ENCODE measurements at regions not wholly inside any gene's neighbourhood (a gene's known extent, or its start where the extent isn't known, plus 50 kb on each side); places are given as distances from the start of the nearest gene placed in this dataset.

DNA sequence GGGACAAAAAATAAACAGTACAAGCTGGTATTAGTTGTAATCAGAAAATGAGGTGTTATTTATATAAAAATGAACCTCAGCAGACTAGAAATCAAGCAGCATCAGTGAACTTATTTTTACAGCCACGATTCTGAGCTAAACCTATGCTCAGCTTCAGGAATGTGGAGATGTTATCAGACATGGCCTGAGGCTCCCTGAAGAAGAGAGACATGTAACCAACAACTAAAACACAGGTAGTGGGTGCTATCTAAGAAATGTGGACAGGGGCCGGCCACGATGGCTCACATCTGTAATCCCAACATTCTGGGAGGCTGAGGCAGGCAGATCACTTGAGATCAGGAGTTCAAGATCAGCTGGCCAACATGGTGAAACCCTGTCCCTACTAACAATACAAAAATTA, 534.3 kb downstream of the VRK1 start:
- TF ChIP-seq, protein P1, sequence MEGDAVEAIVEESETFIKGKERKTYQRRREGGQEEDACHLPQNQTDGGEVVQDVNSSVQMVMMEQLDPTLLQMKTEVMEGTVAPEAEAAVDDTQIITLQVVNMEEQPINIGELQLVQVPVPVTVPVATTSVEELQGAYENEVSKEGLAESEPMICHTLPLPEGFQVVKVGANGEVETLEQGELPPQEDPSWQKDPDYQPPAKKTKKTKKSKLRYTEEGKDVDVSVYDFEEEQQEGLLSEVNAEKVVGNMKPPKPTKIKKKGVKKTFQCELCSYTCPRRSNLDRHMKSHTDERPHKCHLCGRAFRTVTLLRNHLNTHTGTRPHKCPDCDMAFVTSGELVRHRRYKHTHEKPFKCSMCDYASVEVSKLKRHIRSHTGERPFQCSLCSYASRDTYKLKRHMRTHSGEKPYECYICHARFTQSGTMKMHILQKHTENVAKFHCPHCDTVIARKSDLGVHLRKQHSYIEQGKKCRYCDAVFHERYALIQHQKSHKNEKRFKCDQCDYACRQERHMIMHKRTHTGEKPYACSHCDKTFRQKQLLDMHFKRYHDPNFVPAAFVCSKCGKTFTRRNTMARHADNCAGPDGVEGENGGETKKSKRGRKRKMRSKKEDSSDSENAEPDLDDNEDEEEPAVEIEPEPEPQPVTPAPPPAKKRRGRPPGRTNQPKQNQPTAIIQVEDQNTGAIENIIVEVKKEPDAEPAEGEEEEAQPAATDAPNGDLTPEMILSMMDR (tag by site-specific recombination; IDR thresholded peaks at IDR 0.05), result no peak
- no peak for TF ChIP-seq ZBTB49 (tag by site-specific recombination; IDR thresholded peaks at IDR 0.05; ENCODE audit: low read depth)
